PC-3 (cell line): ENCODE measurements at regions not wholly inside any gene's neighbourhood (a gene's known extent, or its start where the extent isn't known, plus 50 kb on each side); places are given as distances from the start of the nearest gene placed in this dataset.

Experiments used
- EZH2 ChIP-seq: fragments of 300-600 bp; sonication (generic); IDR thresholded peaks from one replicate; pipeline ENCODE4 v1.6.1; 2017; ENCODE audit warnings: antibody characterized with exemption, mild to moderate bottlenecking, low read length; ENCODE audit not compliant: unreplicated experiment
- EZH2phosphoT487 ChIP-seq: fragments of 300-600 bp; sonication (generic); IDR thresholded peaks from 2 replicates; pipeline ENCODE4 v1.6.1; 2018; ENCODE audit warnings: mild to moderate bottlenecking, antibody characterized with exemption, low read length, borderline replicate concordance
- TF ChIP-seq, protein P1 (sequence below): fragments of 300-600 bp; sonication (generic); conservative IDR thresholded peaks from 2 replicates; pipeline ENCODE4 v1.5.1; 2017; ENCODE audit warnings: antibody characterized with exemption, low read depth, mild to moderate bottlenecking, low read length

DNA sequence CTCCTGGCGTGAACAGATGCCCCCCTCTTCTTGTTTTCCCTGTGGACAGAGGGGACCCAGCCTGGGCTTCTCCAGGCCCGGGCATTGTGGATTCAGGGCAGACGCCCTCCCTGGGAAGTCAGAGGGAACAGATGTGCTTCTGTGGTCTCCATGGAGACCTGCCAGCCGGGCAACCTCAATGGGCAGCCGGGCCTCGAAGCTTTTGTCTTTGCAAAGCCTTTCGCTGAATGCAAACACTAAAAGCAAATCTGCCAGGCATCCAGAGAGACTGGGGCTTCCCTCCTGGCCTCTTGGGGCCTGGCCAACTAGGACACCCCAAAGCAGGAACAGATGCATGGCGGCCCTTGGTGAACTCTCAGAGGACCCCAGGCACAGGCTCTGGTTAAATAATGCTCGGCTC lies 370.0 kb upstream of the SULF2 start:
- TF ChIP-seq, protein P1, sequence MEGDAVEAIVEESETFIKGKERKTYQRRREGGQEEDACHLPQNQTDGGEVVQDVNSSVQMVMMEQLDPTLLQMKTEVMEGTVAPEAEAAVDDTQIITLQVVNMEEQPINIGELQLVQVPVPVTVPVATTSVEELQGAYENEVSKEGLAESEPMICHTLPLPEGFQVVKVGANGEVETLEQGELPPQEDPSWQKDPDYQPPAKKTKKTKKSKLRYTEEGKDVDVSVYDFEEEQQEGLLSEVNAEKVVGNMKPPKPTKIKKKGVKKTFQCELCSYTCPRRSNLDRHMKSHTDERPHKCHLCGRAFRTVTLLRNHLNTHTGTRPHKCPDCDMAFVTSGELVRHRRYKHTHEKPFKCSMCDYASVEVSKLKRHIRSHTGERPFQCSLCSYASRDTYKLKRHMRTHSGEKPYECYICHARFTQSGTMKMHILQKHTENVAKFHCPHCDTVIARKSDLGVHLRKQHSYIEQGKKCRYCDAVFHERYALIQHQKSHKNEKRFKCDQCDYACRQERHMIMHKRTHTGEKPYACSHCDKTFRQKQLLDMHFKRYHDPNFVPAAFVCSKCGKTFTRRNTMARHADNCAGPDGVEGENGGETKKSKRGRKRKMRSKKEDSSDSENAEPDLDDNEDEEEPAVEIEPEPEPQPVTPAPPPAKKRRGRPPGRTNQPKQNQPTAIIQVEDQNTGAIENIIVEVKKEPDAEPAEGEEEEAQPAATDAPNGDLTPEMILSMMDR, result no peak
- TF ChIP-seq EZH2 (no peak), EZH2phosphoT487 (no peak)
